Thyroid gland (tissue), 4 donors: ENCODE measurements at regions not wholly inside any gene's neighbourhood (a gene's known extent, or its start where the extent isn't known, plus 50 kb on each side); places are given as distances from the start of the nearest gene placed in this dataset.

ENCODE experiments used
- CTCF ChIP-seq, 6 experiments: fragments of 200-600 bp in 3 of 6; fragments of 450-650 bp in 3 of 6; sonication (generic) in 3 of 6; IDR thresholded peaks; one replicate each; pipeline ENCODE4 v1.5.1; 2016 to 2019; ENCODE audit warnings: antibody characterized with exemption in 6 of 6, mild to moderate bottlenecking in 2 of 6, inconsistent platforms in 1 of 6, moderate library complexity in 1 of 6
- POLR2A ChIP-seq, 2 donors: fragments of 450-650 bp; IDR thresholded peaks; one replicate each; pipeline ENCODE4 v1.6.1; 2017; ENCODE audit warnings: antibody characterized with exemption in 2 of 2, mild to moderate bottlenecking in 2 of 2, moderate library complexity in 1 of 2

- no peak for TF ChIP-seq CTCF (IDR thresholded peaks at IDR 0.05)
- TF ChIP-seq POLR2A (IDR thresholded peaks at IDR 0.05) = no peak
Measured at GRCh38 chr5:74394916-74395880, 245.3 kb downstream of the ENC1 start.
